CD4-positive, alpha-beta T cell treated with Interleukin-1 beta for 1 hour (primary cell): ENCODE measurements at regions not wholly inside any gene's neighbourhood (a gene's known extent, or its start where the extent isn't known, plus 50 kb on each side); places are given as distances from the start of the nearest gene placed in this dataset.
"Not testable (repeated sequence)": the region's sequence is repeated elsewhere in the genome, so short reads cannot be mapped to it uniquely, and the experiment has no call there.

Experiments
- DNase-seq, 2 donors: peaks; one replicate each; pipeline ENCODE4 v3.0.0-alpha.2; 2020 to 2022

DNA sequence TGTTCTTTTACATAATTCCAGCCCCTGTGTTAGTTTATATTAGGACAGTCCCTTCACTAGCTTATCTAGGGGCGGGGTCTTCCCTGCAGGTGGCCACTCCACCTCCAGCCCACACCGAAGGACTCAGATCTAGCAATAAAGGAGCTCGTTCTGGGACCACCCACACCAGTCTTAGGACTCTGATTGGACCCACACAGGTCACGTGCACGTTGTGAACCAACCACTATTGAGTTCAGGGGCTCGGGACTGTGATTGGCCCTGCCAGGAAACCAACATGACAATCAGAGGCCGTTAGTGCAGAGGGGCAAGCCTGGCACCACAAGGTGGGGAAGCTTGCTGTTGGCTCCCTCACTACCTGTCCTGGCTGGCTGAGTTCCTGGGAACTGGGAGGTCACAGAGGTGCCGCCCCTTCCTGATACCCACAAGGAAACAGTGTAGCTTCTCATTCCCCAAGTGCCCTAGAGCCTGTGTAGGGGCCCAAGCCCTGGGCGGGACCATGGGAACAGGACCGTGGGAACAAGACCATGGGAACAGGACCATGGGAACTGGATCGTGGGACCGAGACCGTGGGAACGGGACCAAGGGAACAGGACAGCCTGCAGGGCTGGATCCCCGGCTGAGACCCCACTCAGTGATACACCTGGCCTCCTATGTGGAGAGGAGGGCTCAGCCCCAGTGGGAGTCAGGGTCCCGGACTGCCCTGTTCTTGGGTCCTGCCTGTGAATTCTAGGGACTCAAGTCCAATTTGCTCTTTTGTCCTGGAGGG, 297.8 kb downstream of the ADGRD1 start:
- no peak for DNase-seq

DNA sequence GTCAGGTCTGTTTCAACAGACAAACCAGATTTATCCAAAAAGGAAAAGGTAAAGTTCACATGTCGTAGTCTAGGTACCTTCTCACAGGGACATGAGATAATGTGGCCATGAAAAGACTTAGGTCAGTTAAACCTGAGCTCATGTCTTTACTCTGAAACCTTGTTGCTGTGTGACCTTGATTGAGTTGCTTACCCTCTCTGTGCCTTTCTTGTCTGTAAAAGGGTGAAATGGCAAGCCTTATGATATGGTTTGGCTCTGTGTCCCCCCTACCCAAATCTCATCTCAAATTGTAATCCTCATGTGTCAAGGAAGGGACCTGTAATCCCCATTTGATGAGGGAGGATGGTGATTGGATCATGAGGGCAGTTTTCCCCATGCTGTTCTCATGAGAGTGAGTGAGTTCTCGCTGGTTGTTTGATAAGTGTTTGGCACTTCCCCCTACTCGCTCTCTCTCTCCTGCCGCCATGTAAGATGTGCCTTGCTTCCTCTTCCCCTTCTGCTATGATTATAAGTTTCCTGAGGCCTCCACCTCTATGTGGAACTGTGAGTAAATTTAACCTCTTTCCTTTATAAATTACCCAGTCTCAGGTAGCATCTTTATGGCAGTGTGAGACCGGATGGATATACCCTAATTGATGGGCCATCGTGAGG, 299.8 kb downstream of the ADGRD1 start:
- DNase-seq = no peak

DNA sequence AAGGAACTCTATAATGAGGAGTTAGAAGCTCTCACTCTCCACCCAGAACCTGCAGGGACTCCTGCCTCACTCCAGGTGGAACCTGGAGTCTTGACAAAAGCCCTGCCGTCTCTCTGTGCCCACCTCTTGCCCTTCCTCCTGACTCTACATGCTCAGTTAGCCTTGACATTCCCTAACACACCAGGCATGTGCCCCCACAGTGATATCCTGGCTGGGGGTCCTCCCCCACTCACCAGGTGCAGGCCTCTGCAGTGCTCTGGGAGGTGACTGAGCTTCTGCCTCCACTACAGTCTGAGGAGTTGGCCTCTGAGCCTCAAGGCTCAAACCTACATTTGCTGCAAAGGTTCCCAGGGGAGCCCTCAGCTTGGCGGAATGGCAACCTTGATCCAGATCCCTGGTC, 300.7 kb downstream of the ADGRD1 start:
- no peak for DNase-seq

DNA sequence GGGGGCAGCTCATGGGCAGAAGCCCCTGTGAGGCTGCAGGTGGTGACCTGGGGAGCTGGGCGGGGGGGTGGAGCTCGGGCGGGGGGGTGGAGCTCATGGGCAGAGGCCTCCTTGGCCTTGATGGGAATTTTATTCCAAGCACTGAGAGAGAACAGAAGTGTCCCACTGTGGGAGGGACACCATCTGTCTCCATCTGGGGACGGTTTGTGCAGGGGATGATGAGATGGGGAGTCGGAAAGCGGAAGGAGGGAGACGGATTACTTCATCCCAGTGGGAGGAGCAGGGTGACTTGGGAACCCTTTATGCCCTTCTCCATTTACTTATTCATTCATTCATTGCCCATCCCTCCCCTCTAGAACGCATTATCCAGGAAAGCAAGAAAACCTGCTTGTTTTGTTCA, 304.7 kb downstream of the ADGRD1 start:
- DNase-seq = no peak

DNA sequence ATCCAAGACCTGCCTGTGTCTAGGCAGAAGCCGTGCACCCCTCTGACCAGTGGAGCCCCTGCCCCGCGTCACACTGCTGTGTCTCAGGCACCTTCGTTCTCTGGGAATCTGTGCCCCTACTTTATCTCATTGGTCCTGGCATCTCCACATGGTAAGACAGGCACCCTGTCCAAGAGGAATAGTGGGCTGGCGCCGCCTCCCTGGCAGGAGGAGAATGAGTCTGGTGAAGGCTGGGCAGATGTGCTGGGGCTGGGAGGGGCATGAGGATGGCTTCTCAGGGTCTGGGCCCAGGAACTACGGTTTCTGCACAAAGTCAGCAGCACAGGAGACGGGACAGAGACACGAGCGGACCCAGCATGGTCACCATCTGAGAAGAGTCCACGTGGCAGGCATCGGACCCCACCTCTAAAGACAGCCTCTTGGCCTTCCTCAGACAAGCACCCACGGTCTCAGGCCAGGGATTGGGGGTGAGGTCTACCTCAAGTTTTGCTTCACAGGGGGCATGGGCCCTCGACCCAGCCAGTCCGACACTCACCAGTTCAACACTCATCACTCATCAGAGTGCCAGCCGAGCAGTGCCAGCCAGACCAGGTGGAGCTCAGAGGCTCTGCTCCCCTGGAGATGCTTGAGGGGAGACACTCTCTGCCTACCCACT, 306.7 kb downstream of the ADGRD1 start:
- no peak for DNase-seq

DNA sequence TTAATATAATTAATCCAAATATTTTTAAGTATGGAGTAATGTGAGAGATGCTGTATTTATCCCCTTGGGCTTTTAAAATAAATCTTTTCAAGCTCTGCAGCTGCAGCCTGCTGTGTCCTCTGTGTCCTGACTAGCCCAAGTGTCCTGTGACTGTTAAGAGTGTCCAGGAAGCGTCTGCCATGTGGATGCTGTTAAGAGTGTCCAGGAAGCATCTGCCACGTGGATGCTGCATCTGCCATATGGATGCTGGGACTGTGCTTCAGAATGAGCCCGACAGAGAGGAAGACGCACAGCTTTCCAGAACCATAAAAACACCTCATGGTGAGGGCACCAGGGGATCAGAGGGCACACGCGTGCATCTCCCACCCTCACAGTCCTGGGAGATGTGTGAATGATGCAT, 307.2 kb downstream of the ADGRD1 start:
- no peak for DNase-seq

DNA sequence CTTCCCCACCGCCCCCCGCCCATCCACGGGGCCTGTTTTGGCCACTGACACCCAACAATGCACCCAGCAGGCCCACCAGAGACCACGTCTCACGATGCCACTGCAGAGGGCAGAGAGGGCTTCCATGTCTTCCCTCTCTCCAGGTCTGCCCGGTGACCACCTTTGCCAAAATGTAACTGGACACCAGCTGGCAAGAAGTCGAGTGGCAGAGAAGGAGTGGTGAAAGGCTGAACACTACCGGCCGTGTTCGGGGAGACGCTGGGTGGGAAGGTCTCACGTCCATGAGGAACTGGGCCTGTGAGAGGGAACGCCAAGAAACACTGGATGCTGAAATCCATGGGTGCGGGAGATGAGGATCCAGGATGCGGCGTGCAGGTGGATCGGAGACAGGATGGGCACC, 308.2 kb downstream of the ADGRD1 start:
- DNase-seq = no peak

DNA sequence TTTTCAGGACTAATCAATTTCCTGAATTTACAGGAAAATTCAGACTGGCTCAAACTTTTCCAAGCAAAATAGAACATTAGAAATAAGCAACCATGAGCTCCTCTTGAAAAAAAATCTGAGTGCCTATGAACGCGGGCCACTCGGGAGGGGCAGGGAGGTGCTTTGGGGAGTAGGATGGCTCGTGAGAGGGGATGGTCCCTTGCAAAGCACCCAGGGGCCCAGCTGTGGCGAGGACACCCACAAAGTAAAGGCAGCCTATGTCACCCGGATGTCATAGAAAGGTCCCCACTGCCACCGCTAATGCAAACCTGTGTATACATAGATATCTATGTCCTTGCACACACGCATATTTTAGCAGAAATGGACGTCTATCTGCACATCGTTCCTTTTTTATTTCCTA, 309.9 kb downstream of the ADGRD1 start:
- DNase-seq = no peak

DNA sequence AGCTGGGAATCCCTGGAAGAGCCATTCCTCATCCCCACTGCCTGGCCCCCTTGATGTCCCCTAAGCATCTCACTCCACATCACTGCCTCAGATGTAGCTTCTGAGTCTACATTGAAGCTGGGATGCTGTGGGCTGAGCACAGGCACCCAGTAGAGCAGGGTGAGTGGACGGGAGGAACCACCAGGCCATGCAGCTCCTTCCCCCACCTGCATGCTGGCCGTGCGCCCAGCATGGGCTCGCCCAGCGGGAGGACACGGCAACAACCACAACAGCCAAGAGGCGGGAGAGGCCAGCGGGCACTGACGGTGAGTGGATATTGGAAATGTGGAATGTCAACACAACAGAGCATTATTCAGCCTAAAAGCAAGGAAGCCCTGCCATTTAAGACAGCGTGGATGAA, 310.9 kb downstream of the ADGRD1 start:
- DNase-seq = no peak

DNA sequence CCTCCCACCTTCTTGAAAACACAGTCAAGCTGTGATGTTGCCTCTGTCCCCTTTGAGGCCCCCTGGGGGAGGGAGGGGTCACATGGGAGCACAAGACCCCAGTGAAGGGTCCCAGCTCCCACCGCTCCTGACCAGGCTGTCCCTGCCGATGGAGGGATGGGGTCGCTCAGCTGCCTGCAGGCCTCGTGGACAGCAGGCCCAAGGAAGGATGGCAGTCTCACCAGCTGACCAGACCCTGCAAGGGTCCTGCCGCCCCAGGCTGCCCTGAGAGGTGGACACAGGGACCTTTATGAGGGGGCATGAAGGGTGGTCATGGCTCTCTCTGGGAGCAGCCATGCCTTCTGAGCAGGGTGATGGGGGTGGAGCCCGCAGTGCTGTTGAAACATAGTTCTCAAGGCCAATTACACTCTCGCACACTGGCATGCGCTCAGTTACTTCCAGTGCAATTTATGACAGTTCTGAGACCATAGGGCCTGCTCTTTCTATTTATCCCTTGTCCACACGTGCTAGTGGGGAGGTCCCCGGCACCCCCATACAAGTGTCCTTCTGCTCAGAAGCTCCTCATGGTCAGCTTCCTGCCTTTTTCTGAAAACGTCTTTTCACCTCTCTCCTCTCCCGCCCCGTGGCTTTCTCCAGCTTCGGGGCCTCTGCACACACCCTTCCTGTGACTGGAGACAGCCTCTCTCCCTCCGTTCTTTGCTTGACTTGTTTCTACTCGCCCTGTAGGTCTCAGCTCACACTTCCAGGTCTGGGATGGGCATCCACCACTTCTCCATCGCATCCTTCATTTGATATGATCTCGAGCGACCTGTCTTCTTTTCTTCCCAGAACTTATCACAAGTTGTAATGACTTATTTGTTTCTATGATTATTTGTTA, 313.1 kb downstream of the ADGRD1 start:
- DNase-seq = no peak

DNA sequence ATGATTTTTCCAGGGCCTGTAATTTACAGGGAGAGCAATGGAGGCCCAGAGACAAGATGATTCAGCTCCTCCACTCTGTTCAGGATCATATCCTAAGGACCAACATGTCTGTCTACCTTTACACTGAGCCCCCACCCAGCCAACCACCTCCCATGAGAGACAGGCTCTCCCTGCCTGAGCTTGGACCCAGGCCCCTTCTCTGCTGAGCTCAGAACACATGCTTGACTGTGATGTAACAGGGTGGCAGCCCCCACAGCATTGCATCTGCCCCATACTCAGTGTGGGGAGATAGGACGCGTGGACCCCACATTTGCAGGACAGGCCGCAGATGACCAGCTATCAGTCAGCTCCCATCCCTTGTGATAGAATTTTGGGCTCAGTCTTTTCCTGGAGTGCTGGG, 313.9 kb downstream of the ADGRD1 start:
- DNase-seq = no peak

DNA sequence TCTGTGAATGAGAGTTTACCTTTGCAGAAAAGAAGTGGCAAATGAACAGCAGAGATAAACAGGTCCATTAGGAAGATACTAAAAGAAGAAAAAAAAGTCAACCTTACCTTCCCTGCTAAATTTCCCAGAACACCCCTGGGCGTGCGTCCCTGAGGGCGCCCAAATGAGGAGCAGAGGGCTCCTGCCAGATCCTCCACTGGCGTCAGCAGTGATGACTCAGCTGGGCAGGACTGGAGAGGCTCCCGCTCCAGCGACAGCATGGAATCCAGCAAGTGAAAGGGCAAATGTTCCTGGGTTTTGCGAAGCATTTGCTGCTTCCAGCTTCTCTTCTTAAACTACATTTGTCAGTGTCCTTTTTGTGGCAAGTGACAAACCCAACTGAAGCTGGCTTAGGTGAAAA, 314.4 kb downstream of the ADGRD1 start:
- DNase-seq = not testable (repeated sequence)

DNA sequence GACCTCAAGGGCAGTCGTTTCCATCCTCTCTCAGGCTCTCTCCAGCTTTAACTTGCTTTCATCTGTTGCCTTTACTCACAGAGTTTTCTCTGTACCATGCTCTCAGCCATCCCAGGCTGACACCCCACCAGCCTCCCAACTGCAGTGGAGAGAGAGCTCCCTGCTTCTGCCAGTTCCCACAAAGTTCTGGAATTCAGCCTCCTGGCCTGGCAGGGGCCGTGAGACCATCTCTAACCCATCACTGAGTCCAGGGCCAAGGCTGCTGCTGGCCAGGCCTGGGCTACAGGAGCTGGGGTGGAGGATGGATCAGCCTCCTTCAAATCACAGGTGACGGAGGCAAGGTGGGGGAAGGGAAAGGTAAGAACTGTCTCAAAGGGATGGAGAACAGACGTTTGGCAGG, 314.9 kb downstream of the ADGRD1 start:
- not testable (repeated sequence) for DNase-seq

DNA sequence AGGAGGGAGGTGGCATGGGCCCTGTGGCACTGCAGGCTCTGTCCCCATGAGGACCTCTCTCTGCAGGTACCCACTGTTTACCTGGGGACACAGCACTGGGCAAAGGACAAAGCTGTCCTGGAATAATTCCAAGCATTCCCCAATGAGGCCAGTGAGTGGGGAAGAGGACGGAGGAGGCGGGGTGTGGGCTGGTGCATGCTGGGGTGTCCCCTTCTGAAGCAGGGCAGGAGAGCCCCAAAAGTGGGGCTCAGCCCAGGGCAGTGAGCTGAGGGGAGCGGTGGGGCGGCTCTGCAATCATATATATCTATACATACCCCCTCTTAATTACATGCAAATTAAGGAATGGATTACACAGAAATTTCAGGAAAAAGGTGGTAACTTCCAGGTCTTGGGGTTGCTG, 315.8 kb downstream of the ADGRD1 start:
- DNase-seq = no peak

DNA sequence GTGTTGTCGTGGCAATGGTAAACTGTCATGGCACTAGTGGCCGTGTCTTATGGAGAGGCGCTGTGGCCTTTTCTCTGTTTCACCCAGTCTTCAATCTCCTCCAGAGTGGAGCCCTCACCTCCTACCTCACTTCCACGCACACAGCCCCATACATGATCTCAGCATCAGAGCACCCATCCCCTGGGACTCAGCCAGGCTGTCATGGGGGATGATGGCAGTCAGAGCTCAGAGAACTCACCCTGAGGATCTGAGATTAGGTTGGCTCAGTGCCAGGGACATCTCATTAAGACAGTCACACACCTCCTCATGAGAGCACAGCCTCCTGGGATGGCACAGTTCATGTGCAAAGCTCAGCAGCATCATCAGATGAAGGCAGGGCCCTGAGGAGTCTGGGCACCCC, 316.3 kb downstream of the ADGRD1 start:
- DNase-seq = not testable (repeated sequence)

DNA sequence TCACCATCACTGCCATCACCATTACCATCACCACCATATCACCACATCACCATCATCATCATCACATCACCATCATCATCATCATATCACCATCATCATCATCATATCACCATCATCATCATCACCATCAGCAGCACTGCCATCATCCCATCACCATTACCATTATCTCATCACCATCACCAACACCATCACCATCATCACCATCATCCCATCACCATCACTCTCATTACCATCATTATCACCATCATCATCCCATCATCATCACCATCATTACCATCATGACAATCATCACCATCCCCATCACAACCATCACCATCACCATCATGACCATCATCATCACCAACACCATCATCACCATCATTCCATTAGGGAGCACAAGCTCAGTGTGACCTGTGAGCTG, 318.0 kb downstream of the ADGRD1 start:
- no peak for DNase-seq

DNA sequence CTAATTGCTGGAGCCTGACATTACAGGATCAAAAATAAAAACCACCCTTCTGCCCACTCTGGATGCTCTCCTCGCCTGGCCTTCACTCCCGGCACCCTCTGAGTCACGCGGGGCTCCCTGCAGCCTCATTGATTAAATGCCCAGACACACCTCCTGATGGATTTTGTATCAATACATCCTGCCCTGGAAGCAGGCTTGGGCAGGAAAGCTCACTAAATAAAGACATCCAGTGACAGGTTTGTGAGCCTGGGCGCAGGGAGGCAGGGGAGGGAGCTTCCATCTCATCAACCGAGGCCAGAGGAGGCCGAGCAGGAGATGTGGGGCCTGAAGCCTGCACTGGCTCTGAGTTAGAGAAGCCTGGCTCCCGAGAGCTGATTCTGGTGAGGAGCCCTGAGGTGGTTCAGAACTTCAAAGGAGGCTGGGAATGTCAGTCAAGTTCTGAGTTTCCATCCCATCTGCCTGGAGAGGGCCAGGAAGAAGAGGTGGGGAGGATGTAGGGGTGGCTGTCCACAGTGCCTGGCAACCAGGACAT, 318.6 kb downstream of the ADGRD1 start:
- not testable (repeated sequence) for DNase-seq

DNA sequence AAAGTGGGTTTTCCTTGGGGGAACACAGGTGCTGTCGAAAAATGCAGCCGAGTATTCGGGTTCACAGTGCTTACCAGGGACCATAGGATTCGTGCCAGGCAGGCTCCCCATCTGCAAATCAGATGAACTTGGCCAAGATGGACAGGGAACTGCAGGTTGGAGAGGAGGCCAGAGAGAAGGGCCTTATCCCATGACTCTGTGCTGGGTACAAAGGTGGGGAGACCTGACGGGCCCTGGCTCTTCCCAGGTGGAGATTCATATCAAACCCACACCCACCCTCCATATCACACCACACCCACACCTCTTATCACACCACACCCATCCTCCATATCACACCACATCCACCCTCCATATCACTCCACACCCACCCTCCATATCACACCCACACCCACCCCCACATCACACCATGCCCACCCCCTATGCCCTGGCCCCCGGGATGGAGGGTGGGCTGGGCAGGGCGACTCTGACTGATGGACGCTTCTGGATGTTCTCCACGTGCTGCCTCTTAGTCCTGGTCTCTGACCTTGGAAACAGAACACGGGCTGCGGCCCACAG, 319.7 kb downstream of the ADGRD1 start:
- DNase-seq = no peak

DNA sequence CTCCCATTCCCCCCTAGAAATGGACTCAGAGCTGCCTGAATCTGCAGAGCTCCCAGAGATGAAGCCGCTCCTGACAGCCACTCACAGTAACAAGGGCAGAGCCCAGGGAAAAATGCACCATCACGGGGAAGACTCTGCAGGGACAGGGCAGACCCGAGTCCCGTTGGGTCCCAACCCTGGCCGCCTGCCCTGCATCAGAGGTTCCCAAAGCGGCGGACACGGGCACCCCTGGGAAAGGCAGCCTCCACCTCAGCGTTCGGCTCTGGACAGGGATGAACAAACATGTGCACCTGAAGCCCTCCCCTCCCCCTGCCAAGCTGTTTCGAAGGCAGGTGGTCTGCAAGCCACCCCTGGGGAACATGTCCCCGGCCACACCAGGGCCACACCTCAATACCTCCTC, 320.4 kb downstream of the ADGRD1 start:
- no peak for DNase-seq

DNA sequence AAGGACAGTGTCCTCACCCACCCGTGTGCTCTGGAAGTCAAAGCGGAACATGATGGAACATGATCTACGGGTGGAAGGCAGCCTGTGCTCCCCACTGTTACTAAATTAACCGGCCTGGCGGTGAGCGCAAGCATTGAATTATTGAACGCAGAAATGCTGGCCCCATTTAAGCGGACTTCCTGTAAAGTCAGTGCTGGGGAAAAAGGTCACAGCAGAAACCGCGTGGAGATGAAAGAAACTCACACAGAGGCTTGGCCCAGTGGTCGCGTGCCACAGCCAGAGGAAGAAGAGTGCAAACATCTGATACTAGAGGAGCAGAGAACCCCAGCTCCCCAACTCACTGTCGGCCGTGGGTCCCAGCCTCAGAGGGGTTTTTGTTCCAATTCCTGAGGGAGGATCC, 321.2 kb downstream of the ADGRD1 start:
- DNase-seq = no peak

DNA sequence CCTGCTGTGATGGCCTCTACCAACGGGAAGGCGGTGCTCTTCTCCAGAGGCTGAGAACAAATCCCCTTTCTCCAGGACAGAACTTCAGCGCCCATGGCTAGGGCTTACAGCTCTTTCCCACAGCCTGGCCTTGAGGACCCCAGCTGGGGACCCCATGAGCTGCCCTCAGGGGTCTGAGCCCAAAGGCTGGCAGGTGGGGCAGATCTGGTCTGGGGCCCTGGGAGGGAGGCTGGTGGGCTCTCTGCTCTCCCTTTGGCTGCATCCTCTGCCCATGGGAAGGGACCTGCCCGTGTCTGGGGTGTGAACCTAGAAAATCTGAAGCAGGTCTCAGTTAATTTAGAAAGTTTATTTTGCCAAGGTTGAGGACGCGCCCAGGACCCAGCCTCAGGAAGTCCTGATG, 322.1 kb downstream of the ADGRD1 start:
- DNase-seq = no peak

DNA sequence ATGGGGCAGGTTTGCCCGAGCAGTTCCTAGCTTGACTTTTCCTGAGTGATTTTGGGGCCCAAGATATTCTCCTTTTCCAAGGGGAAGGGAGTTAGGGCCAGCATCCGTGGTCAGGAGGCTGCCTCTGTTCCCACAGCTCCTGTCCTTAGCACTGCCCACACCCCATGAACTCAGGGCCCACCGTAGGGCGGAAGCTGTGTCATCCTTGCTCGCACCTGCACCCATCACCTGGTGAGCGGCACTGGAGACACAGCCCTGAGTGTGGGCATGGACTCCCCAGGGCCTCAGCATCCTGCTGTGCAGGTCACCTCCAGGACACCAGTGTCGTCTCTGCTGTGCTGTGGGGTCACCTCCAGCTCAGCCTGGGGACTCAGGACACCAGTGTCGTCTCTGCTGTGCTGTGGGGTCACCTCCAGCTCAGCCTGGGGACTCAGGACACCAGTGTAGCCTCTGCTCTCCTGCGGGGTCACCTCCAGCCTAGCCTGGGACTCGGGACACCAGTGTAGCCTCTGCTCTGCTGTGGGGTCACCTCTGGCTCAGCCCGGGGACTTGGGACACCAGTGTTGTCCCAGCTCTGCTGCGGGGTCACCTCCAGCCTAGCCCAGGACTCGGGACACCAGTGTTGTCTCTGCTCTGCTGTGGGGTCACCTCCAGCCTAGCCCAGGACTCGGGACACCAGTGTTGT, 322.9 kb downstream of the ADGRD1 start:
- DNase-seq = no peak
